NCI-H82 treated with DMSO at 0.1 percent for 48 hours (cell line): ENCODE measurements at regions not wholly inside any gene's neighbourhood (a gene's known extent, or its start where the extent isn't known, plus 50 kb on each side); places are given as distances from the start of the nearest gene placed in this dataset.
"Not testable (repeated sequence)": the region's sequence is repeated elsewhere in the genome, so short reads cannot be mapped to it uniquely, and the experiment has no call there.

Experiments
- DNase-seq: peaks from one replicate; lab custom pipeline; 2025; ENCODE audit not compliant: unreplicated experiment; lab: John Stamatoyannopoulos, UW

- no peak for DNase-seq
Observed at GRCh38 chr3:162601101-162601670, 1104.6 kb downstream of the OTOL1 start.

DNA sequence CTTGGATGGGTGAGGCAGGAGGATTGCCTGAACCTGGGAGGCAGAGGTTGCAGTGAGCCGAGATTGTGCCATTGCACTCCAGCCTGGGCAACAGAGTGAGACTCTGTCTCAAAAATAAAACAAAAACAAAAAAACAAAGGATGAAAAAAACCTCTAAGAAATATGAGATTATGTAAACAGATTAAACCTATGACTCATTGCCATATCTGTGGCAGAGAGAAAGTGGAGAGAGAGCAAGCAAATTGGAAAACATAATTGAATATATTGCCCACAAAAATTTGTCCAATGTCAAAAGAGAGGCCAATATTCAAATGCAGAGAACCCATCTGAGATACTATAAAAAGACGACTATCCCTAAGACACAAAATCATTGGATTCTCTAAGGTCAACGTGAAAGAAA is 1106.0 kb downstream of the OTOL1 start:
- no peak for DNase-seq

- no peak for DNase-seq
Observed at GRCh38 chr3:162605651-162606204, 1109.1 kb downstream of the OTOL1 start.

- DNase-seq = no peak
Observed at GRCh38 chr3:162610261-162610660, 1113.7 kb downstream of the OTOL1 start.

GRCh38 chr3:162612991-162613390 is 1116.4 kb downstream of the OTOL1 start:
- no peak for DNase-seq

- no peak for DNase-seq
Observed at GRCh38 chr3:162626172-162626571, 1129.6 kb downstream of the OTOL1 start.

DNA sequence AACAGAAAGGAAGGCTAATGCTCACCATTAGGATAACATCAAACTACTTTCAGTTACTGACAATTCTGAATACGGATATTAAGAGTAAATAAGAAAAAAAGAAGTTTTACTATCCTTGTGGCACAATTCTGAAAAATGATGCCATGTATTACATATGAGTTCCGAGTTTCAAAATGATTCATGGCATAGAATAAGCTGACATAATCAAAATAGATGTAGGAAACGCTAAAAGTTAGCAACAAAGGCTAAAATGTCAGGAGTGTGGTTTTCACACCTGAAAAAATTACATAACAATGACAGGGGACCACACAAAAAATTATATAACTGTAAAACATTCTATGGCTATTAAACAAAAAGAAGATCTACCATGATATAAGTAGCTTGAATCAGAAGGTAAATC is 1131.9 kb downstream of the OTOL1 start:
- DNase-seq = no peak

DNA sequence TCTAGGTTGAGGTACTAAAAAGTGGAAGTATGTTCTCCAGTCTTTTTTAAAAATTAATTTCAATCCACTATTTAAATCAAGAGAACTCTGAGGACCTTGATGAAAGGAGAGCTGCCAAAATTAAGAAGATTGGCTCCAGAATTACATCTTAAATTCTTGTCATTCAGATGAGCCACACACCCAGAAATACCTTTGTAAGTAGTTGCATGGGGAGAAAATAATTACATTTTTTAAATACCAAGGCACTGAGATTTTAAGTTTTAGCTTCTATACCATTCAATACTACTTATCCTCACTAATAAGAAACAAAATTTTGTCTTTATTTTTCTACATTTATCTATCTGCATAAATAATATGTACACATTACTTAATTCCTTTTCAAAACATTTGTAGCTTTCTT is 1132.8 kb downstream of the OTOL1 start:
- no peak for DNase-seq

DNA sequence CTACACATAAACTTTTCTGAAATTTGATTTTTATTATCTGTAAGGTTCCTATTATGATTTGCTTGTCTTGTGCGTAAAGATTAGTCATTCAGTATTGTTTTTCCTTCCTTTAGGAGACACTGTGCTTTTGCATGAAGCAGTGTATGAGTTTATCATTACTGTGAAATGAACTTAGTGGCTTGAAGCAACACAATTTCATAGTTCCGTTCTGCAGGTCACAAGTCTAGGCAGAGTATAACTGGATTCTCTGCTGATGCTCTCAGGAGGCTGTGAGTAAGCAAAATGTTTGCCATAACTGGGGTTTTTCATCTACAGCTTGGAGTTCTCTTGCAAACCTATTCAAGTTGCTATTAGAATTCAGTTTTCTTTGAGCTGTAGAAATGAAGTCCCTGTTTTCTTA is 1136.1 kb downstream of the OTOL1 start:
- no peak for DNase-seq

- not testable (repeated sequence) for DNase-seq
Observed at GRCh38 chr3:162640208-162640607, 1143.6 kb downstream of the OTOL1 start.

GRCh38 chr3:162641317-162641716 is 1144.7 kb downstream of the OTOL1 start:
- no peak for DNase-seq

DNA sequence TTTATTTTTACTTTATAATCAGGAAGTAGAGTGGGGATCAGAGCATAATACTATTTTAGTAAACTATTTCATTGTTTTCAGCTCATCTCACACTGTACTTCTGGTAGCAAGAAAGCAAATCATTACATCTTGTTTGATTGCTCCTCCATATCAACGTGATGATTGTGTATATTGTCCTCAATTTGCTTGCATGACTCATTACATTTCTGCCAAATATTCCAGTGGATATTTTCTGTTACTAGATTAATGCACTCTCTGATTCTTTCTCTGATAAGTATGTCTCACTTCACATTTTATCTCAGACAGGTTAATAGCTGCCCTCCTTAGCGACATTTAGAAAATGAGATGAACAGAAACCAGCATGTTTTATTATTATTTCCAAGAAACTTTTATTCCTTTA is 1145.3 kb downstream of the OTOL1 start:
- no peak for DNase-seq

- DNase-seq = no peak
Observed at GRCh38 chr3:162643245-162643644, 1146.6 kb downstream of the OTOL1 start.

DNA sequence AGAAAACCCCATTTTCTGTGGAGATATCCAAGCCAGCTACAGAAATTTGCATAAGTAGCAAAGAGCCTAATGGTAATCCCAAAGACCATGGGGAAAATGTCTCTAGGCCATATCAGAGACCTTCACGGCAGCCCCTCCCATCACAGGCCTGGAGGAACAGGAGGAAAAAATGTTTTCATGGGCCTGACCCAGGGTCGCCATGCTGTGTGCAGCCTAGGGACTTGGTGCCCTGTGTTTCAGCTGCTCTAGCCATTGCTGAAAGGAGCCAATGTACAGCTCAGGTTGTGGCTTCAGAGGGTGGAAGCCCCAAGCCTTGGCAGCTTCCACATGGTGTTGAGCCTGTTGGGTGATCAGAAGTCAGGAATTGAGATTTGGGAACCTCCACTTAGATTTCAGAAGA is 1150.7 kb downstream of the OTOL1 start:
- DNase-seq = no peak

DNA sequence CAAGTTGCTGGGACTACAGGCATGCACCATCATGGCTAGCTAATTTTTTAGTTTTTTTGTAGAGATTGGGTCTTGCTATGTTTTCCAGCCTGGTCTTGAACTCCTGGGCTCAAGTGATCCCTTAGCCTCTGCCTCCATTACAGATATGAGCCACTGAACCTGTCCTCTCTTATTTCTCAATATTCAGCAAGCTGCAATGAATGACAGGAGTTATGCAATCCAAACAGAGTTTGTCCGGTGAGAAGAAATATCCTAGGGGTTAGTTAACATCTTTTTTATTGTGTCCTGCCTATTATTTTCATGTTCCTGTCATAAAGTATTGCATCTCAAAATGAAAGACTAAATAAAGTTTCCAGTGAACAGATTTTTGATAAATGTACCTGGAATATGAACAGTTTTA is 1161.4 kb downstream of the OTOL1 start:
- no peak for DNase-seq

DNA sequence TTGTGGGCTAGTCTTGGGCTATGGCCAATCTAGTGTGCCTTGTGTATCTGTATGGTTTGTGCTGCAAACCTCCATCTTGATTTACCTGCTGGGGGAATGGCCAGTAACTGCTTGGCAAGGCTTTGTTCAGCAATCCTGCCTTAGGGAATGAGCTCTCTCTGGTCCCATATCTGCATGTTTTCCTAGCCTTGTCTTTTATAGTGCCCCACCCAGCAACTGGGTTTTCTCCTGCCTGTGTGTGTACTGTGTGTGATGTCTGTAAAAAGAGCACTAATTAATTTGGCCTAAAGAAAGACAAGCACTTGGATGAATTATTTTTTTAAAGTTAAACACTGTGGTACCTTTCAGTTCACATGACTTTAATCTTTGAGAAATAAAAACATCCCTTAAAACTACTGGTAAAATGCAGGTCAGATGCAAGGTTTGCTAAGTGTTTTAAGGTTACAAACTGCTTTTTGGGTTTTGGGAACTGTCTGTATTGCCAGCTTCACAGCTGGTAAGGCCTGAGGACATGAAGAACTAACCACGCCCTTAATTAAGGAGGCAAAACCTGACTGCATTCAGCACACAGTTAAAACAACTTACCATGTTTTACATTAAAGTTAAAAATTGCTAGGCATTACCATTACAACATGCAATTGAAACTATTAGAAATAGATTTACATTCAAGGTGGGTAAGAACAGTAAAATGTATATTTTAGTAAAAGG is 1169.2 kb downstream of the OTOL1 start:
- DNase-seq = no peak

DNA sequence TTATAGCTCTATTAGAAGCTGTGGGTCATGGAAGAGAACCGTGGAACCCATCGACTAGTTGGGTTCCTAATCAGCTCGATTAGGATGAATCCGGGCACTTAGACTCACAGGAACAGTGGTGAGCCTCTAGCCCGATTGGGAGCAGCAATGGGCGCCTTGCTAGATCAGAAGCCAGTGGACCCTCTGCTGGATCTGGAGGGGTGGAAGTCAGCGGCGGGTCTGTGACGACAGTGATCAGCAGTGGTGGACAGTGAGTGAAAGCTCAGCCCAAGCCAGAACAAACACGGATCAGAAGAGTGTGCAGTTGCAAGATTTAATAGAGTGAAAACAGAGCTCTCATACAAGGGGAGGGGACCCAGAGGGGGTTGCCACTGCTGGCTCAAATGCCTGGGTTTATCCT is 1170.2 kb downstream of the OTOL1 start:
- no peak for DNase-seq

- DNase-seq = no peak
Observed at GRCh38 chr3:162670181-162670580, 1173.6 kb downstream of the OTOL1 start.

DNA sequence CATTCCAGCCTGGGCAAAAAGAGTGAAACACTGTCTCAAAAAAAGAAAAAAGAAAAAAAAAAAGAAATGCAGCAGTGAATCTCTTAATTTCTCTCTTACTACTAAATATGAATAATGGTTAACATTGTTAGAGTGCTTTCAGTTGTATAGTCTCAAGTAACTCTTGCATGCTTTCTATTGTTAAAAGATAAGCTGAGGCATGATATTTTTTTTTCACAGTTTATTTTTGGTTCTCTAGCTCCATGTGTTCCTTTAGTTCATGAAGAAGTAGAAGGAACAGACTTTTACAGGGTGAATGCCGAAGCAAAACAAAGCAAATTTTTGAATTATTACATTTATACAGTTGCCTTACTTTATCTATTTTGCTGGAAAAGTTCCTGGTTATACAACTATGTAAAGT is 1180.9 kb downstream of the OTOL1 start:
- no peak for DNase-seq

- DNase-seq = no peak
Observed at GRCh38 chr3:162678941-162679340, 1182.3 kb downstream of the OTOL1 start.

DNA sequence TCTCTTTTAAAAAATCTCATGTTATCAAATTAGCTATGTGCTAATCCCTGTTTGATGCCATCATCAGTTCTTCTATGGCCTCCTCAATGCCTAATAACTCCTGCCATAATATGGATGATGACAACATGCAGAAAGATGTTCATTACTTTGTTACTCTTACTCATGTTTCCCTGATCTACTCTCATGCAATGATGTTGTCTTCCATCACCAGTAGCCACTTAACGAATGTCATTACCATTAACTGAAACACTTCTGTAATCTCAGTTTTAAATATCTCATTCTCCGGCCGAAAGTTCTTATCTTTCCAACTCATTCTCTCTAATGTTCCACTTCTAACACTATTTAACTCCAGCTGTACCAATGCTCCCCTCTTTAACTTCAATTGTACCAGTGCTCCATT is 1187.7 kb downstream of the OTOL1 start:
- no peak for DNase-seq

GRCh38 chr3:162699291-162699690 is 1202.7 kb downstream of the OTOL1 start:
- no peak for DNase-seq

- no peak for DNase-seq
Observed at GRCh38 chr3:162701211-162701610, 1204.6 kb downstream of the OTOL1 start.
